Naive thymus-derived CD4-positive, alpha-beta T cell (primary cell): ENCODE measurements at regions not wholly inside any gene's neighbourhood (a gene's known extent, or its start where the extent isn't known, plus 50 kb on each side); places are given as distances from the start of the nearest gene placed in this dataset.
A peak's percentile ranks its signal among the peaks of the same experiment; 100 is the strongest.

Experiments
- ATAC-seq: fragments of 150-1000 bp; cut with Tn5 transposase; 2 replicates; pipeline ENCODE4 v1.10.0; 2021; ENCODE audit warnings: mild to moderate bottlenecking, moderate library complexity
- CTCF ChIA-PET: fragments of 350-600 bp; sonication (Branson Sonifier 250); formaldehyde crosslinking; loops from one replicate; lab custom pipeline; 2021; ENCODE audit warnings: antibody characterized with exemption; lab: Charles Lee
- POLR2A ChIA-PET: fragments of 350-600 bp; sonication (Branson Sonifier 250); formaldehyde crosslinking; loops from one replicate; lab custom pipeline; 2021; ENCODE audit warnings: antibody characterized with exemption, inconsistent platforms; lab: Charles Lee
- DNase-seq, 9 donors: peaks; one replicate each; pipeline versions ENCODE4 v3.0.0 to v3.0.0-alpha.2; 2020 to 2022; ENCODE audit warnings: mixed read lengths in 1 of 9
- H3K27ac ChIP-seq: one replicate; pipeline ENCODE4 v1.7.0; 2013; ENCODE audit warnings: mild to moderate bottlenecking, low read depth, low read length, moderate library complexity
- H3K27me3 ChIP-seq, 2 donors: one replicate each; pipeline ENCODE4 v1.7.0; 2013; ENCODE audit warnings: low read length in 2 of 2, mild to moderate bottlenecking in 2 of 2, moderate library complexity in 2 of 2; ENCODE audit not compliant: control insufficient read depth in 2 of 2, insufficient read depth in 2 of 2
- H3K36me3 ChIP-seq, 3 experiments: 1 replicate in 2 of 3; 2 replicates in 1 of 3; pipeline ENCODE4 v1.7.0; 2013; ENCODE audit warnings: low read length in 3 of 3, mild to moderate bottlenecking in 3 of 3, moderate library complexity in 1 of 3; ENCODE audit not compliant: insufficient read depth in 3 of 3, control insufficient read depth in 2 of 3
- H3K4me1 ChIP-seq, 2 donors: one replicate each; pipeline ENCODE4 v1.7.0; 2013; ENCODE audit warnings: low read length in 2 of 2, mild to moderate bottlenecking in 2 of 2, moderate library complexity in 1 of 2; ENCODE audit not compliant: control insufficient read depth in 2 of 2, insufficient read depth in 2 of 2
- H3K4me3 ChIP-seq: 2 replicates; pipeline ENCODE4 v1.7.0; 2013; ENCODE audit warnings: mild to moderate bottlenecking, low read length
- H3K9me3 ChIP-seq, 3 experiments: 1 replicate in 2 of 3; 2 replicates in 1 of 3; pipeline ENCODE4 v1.7.0; 2013; ENCODE audit warnings: low read length in 3 of 3; ENCODE audit not compliant: control insufficient read depth in 2 of 3
- H3K27ac Mint-ChIP-seq, 9 donors: one replicate each; pipeline ENCODE4 v1.8.0; 2020 to 2022; ENCODE audit warnings: mixed read lengths in 9 of 9, mild to moderate bottlenecking in 8 of 9, moderate library complexity in 5 of 9, inconsistent platforms in 2 of 9
- H3K27me3 Mint-ChIP-seq, 5 donors: one replicate each; pipeline ENCODE4 v1.8.0; 2021 to 2022; ENCODE audit warnings: mixed read lengths in 5 of 5, mild to moderate bottlenecking in 1 of 5
- H3K36me3 Mint-ChIP-seq, 5 donors: one replicate each; pipeline ENCODE4 v1.8.0; 2020 to 2022; ENCODE audit warnings: mixed read lengths in 5 of 5, mild to moderate bottlenecking in 3 of 5, inconsistent platforms in 1 of 5
- H3K4me1 Mint-ChIP-seq, 7 donors: one replicate each; pipeline ENCODE4 v1.8.0; 2020 to 2022; ENCODE audit warnings: mixed read lengths in 7 of 7, mild to moderate bottlenecking in 3 of 7, inconsistent platforms in 1 of 7
- H3K4me3 Mint-ChIP-seq, 10 donors: one replicate each; pipeline ENCODE4 v1.8.0; 2020 to 2022; ENCODE audit warnings: mild to moderate bottlenecking in 10 of 10, mixed read lengths in 10 of 10, moderate library complexity in 6 of 10, inconsistent platforms in 2 of 10
- H3K9me3 Mint-ChIP-seq, 11 donors: one replicate each; pipeline ENCODE4 v1.8.0; 2020 to 2022; ENCODE audit warnings: mixed read lengths in 11 of 11, mild to moderate bottlenecking in 4 of 11, inconsistent platforms in 1 of 11, moderate library complexity in 1 of 11
- intact Hi-C, 2 donors: fragments of 100-400 bp; cut with micrococcal nuclease; formaldehyde crosslinking; loops; one replicate each; pipeline ENCODE4 v1.15.1; 2023

- intact Hi-C loops = no loop called here
- Histone ChIP-seq H3K36me3 (no peaks in the 10 kb centered on the region), H3K27me3 (no peaks in the 10 kb centered on the region), H3K4me3 (no peak overlapping the region), H3K9me3 (no peaks in the 10 kb centered on the region), H3K27ac (no peak overlapping the region), H3K4me1 (no peaks in the 10 kb centered on the region)
- Mint-ChIP-seq H3K4me1 (peaks cover 0 to 7% (median 0%) of the 10 kb centered on the region in 7 donors), H3K4me3 (no peak overlapping the region), H3K9me3 (peaks cover 0 to 8% (median 0%) of the 10 kb centered on the region in 11 donors), H3K27ac (no peak overlapping the region), H3K36me3 (peaks cover 0 to 26% (median 0%) of the 10 kb centered on the region in 5 donors), H3K27me3 (no peaks in the 10 kb centered on the region)
- ATAC-seq (no peak), DNase-seq (no peak)
- ChIA-PET CTCF (no interaction called here), POLR2A (no interaction called here)
Observed at GRCh38 chr12:46486588-46486987, 114.0 kb upstream of the SLC38A2 start.

- ChIA-PET CTCF (no interaction called here), POLR2A (interaction anchor here (1.0 kb wide), 1 partner anchor 17 kb away, joined by 3 read pairs; no protein-coding TSS in a partner anchor)
- DNase-seq (no peak), ATAC-seq (no peak)
- no peak overlapping the region for H3K4me3 Mint-ChIP-seq
- Histone ChIP-seq H3K4me1 (no peaks in the 10 kb centered on the region), H3K9me3 (no peaks in the 10 kb centered on the region), H3K4me3 (no peak overlapping the region), H3K27ac (no peak overlapping the region), H3K27me3 (no peaks in the 10 kb centered on the region), H3K36me3 (no peaks in the 10 kb centered on the region)
- H3K36me3 Mint-ChIP-seq = peaks cover 0 to 30% (median 1%) of the 10 kb centered on the region in 5 donors
- peaks cover 0 to 7% (median 0%) of the 10 kb centered on the region in 7 donors for H3K4me1 Mint-ChIP-seq
- no peaks in the 10 kb centered on the region for H3K27me3 Mint-ChIP-seq
- no peak overlapping the region for H3K27ac Mint-ChIP-seq
- H3K9me3 Mint-ChIP-seq = peaks cover 0 to 8% (median 0%) of the 10 kb centered on the region in 11 donors
- intact Hi-C loops = no loop called here
Observed at GRCh38 chr12:46485853-46486252, 113.3 kb upstream of the SLC38A2 start.

- no peak overlapping the region for H3K4me3 ChIP-seq
- H3K9me3 ChIP-seq = no peaks in the 10 kb centered on the region
- Mint-ChIP-seq H3K36me3 (peaks cover 0 to 38% (median 7%) of the 10 kb centered on the region in 5 donors), H3K27ac (no peak overlapping the region), H3K4me3 (no peak overlapping the region), H3K4me1 (peaks cover 0 to 7% (median 0%) of the 10 kb centered on the region in 7 donors), H3K9me3 (peaks cover 0 to 8% (median 0%) of the 10 kb centered on the region in 11 donors), H3K27me3 (no peaks in the 10 kb centered on the region)
- no peak overlapping the region for H3K27ac ChIP-seq
- ChIA-PET POLR2A (interaction anchor here (0.6 kb wide), 1 partner anchor 80 kb away, joined by 3 read pairs; no protein-coding TSS in a partner anchor), CTCF (interaction anchor here (1.0 kb wide), 1 partner anchor 180 kb away, joined by 3 read pairs; no protein-coding TSS in a partner anchor)
- H3K27me3 ChIP-seq = no peaks in the 10 kb centered on the region
- intact Hi-C loops = no loop called here
- no peaks in the 10 kb centered on the region for H3K36me3 ChIP-seq
- H3K4me1 ChIP-seq = no peaks in the 10 kb centered on the region
- ATAC-seq = no peak
- DNase-seq = no peak
Observed at GRCh38 chr12:46484396-46485061, 112.0 kb upstream of the SLC38A2 start.

GRCh38 chr12:46483572-46484395, 111.2 kb upstream of the SLC38A2 start:
- Histone ChIP-seq H3K9me3 (no peaks in the 10 kb centered on the region), H3K4me3 (no peak overlapping the region), H3K4me1 (no peaks in the 10 kb centered on the region), H3K27me3 (no peaks in the 10 kb centered on the region), H3K36me3 (no peaks in the 10 kb centered on the region), H3K27ac (no peak overlapping the region)
- Mint-ChIP-seq H3K36me3 (peaks cover 0 to 41% (median 8%) of the 10 kb centered on the region in 5 donors), H3K27ac (no peak overlapping the region), H3K27me3 (no peaks in the 10 kb centered on the region), H3K4me3 (no peak overlapping the region), H3K9me3 (peaks cover 0 to 10% (median 0%) of the 10 kb centered on the region in 11 donors), H3K4me1 (peaks cover 0 to 7% (median 0%) of the 10 kb centered on the region in 7 donors)
- no peak for DNase-seq
- intact Hi-C loops = no loop called here
- ChIA-PET POLR2A (interaction anchor here (0.6 kb wide), 2 partner anchors 79 to 492 kb away, joined by 3 to 4 read pairs; no protein-coding TSS in a partner anchor), CTCF (interaction anchor here (1.0 to 1.2 kb wide), 2 partner anchors 9 to 181 kb away, joined by 3 read pairs; no protein-coding TSS in a partner anchor)
- ATAC-seq = no peak

- Mint-ChIP-seq H3K4me3 (no peak overlapping the region), H3K27ac (peak overlapping the region in 1 of 9 donors; percentile 18), H3K4me1 (peaks cover 0 to 17% (median 0%) of the 10 kb centered on the region in 7 donors), H3K36me3 (peaks cover 0 to 47% (median 18%) of the 10 kb centered on the region in 5 donors), H3K9me3 (peaks cover 0 to 8% (median 0%) of the 10 kb centered on the region in 11 donors), H3K27me3 (no peaks in the 10 kb centered on the region)
- POLR2A ChIA-PET = no interaction called here
- no peak overlapping the region for H3K4me3 ChIP-seq
- ATAC-seq (no peak), DNase-seq (no peak)
- H3K27me3 ChIP-seq = no peaks in the 10 kb centered on the region
- H3K36me3 ChIP-seq = no peaks in the 10 kb centered on the region
- CTCF ChIA-PET = no interaction called here
- no peaks in the 10 kb centered on the region for H3K4me1 ChIP-seq
- no peak overlapping the region for H3K27ac ChIP-seq
- intact Hi-C loops = no loop called here
- H3K9me3 ChIP-seq = no peaks in the 10 kb centered on the region
Observed at GRCh38 chr12:46480724-46481123, 108.2 kb upstream of the SLC38A2 start.

GRCh38 chr12:46480316-46480715, 107.7 kb upstream of the SLC38A2 start:
- Mint-ChIP-seq H3K27ac (no peak overlapping the region), H3K9me3 (peaks cover 0 to 8% (median 0%) of the 10 kb centered on the region in 11 donors), H3K4me1 (peaks cover 0 to 17% (median 0%) of the 10 kb centered on the region in 7 donors), H3K4me3 (no peak overlapping the region), H3K36me3 (peaks cover 0 to 47% (median 18%) of the 10 kb centered on the region in 5 donors), H3K27me3 (no peaks in the 10 kb centered on the region)
- DNase-seq = no peak
- ChIA-PET CTCF (no interaction called here), POLR2A (no interaction called here)
- H3K27me3 ChIP-seq = no peaks in the 10 kb centered on the region
- H3K4me1 ChIP-seq = no peaks in the 10 kb centered on the region
- ATAC-seq = no peak
- no peak overlapping the region for H3K27ac ChIP-seq
- no peaks in the 10 kb centered on the region for H3K36me3 ChIP-seq
- no peaks in the 10 kb centered on the region for H3K9me3 ChIP-seq
- H3K4me3 ChIP-seq = no peak overlapping the region
- intact Hi-C loops = no loop called here
